ENCODE measurements at regions not wholly inside any gene's neighbourhood (a gene's known extent, or its start where the extent isn't known, plus 50 kb on each side); places are given as distances from the start of the nearest gene placed in this dataset.

- TF ChIP-seq CTCF (IDR thresholded peaks at IDR 0.05) (no peak), POLR2A (IDR thresholded peaks at IDR 0.05) (no peak)
Observed at GRCh38 chr3:194197981-194198695, 62.2 kb downstream of the HES1 start.
